H9 (cell line): ENCODE measurements at regions not wholly inside any gene's neighbourhood (a gene's known extent, or its start where the extent isn't known, plus 50 kb on each side); places are given as distances from the start of the nearest gene placed in this dataset.

Experiments
- DNase-seq: peaks from one replicate; pipeline ENCODE4 v3.0.0-alpha.2; 2017
- H2AFZ ChIP-seq: one replicate; pipeline ENCODE4 v1.6.1; 2013; ENCODE audit warnings: mild to moderate bottlenecking, low read length, control low read depth, moderate library complexity
- H2AK5ac ChIP-seq: 2 replicates; pipeline ENCODE4 v1.6.1; 2013; ENCODE audit warnings: low read length, control low read depth, mixed read lengths; ENCODE audit not compliant: insufficient read length
- H2BK120ac ChIP-seq: one replicate; pipeline ENCODE4 v1.6.1; 2013; ENCODE audit warnings: low read depth, mild to moderate bottlenecking, low read length, control low read depth, inconsistent platforms; ENCODE audit not compliant: poor library complexity, severe bottlenecking
- H2BK12ac ChIP-seq: 2 replicates; pipeline ENCODE4 v1.6.1; 2013; ENCODE audit warnings: low read length, control low read depth, mixed read lengths, low read depth; ENCODE audit not compliant: insufficient read length
- H2BK15ac ChIP-seq: 2 replicates; pipeline ENCODE4 v1.6.1; 2013; ENCODE audit warnings: low read depth, low read length, control low read depth
- H2BK20ac ChIP-seq: one replicate; pipeline ENCODE4 v1.6.1; 2013; ENCODE audit warnings: low read depth, mild to moderate bottlenecking, low read length, control low read depth, inconsistent platforms; ENCODE audit not compliant: poor library complexity, severe bottlenecking
- H2BK5ac ChIP-seq: 2 replicates; pipeline ENCODE4 v1.6.1; 2013; ENCODE audit warnings: low read length, control low read depth, mixed read lengths; ENCODE audit not compliant: insufficient read length
- H3K14ac ChIP-seq: 2 replicates; pipeline ENCODE4 v1.6.1; 2013; ENCODE audit warnings: low read length, control low read depth; ENCODE audit not compliant: insufficient read depth
- H3K18ac ChIP-seq: 2 replicates; pipeline ENCODE4 v1.6.1; 2013; ENCODE audit warnings: low read depth, mild to moderate bottlenecking, mixed read lengths, low read length, control low read depth; ENCODE audit not compliant: insufficient read length
- H3K23ac ChIP-seq: 2 replicates; pipeline ENCODE4 v1.6.1; 2013; ENCODE audit warnings: low read length, control low read depth, mixed read lengths, low read depth; ENCODE audit not compliant: insufficient read length
- H3K23me2 ChIP-seq: 2 replicates; pipeline ENCODE4 v1.6.1; 2013; ENCODE audit warnings: low read depth, mild to moderate bottlenecking, mixed read lengths, low read length, control low read depth; ENCODE audit not compliant: insufficient read length, poor library complexity, severe bottlenecking
- H3K27ac ChIP-seq: 2 replicates; pipeline ENCODE4 v1.5.1; 2013; ENCODE audit warnings: low read length, control low read depth, mixed read lengths, low read depth; ENCODE audit not compliant: insufficient read length
- H3K27me3 ChIP-seq: 2 replicates; pipeline ENCODE4 v1.6.1; 2013; ENCODE audit warnings: low read length, control low read depth, inconsistent platforms; ENCODE audit not compliant: insufficient read depth
- H3K4ac ChIP-seq: 2 replicates; pipeline ENCODE4 v1.6.1; 2013; ENCODE audit warnings: low read depth, mild to moderate bottlenecking, control low read depth, inconsistent platforms, low read length, moderate library complexity
- H3K4me1 ChIP-seq: 2 replicates; pipeline ENCODE4 v1.6.1; 2013; ENCODE audit warnings: low read length, control low read depth, inconsistent platforms; ENCODE audit not compliant: insufficient read depth
- H3K4me2 ChIP-seq: 2 replicates; pipeline ENCODE4 v1.6.1; 2013; ENCODE audit warnings: low read length, control low read depth, mixed read lengths; ENCODE audit not compliant: insufficient read length, insufficient read depth
- H3K56ac ChIP-seq: 2 replicates; pipeline ENCODE4 v1.6.1; 2013; ENCODE audit warnings: low read depth, mild to moderate bottlenecking, mixed read lengths, low read length, control low read depth; ENCODE audit not compliant: insufficient read length
- H3K79me1 ChIP-seq: 2 replicates; pipeline ENCODE4 v1.6.1; 2013; ENCODE audit warnings: low read depth, mild to moderate bottlenecking, moderate library complexity, low read length, control low read depth, inconsistent platforms; ENCODE audit not compliant: insufficient read depth, poor library complexity, severe bottlenecking
- H3K79me2 ChIP-seq: 2 replicates; pipeline ENCODE4 v1.6.1; 2013; ENCODE audit warnings: low read length, control low read depth, inconsistent platforms; ENCODE audit not compliant: insufficient read depth
- H3K9ac ChIP-seq: 2 replicates; pipeline ENCODE4 v1.6.1; 2013; ENCODE audit warnings: low read length, control low read depth, mixed read lengths; ENCODE audit not compliant: insufficient read length; ENCODE audit errors: extremely low read depth
- H3K9me3 ChIP-seq: one replicate; pipeline ENCODE4 v1.6.1; 2013; ENCODE audit warnings: low read depth, low read length, inconsistent platforms; ENCODE audit not compliant: control insufficient read depth
- H3T11ph ChIP-seq: one replicate; pipeline ENCODE4 v1.6.1; 2013; ENCODE audit warnings: mild to moderate bottlenecking, low read length, control low read depth, inconsistent platforms
- H4K20me1 ChIP-seq: one replicate; pipeline ENCODE4 v1.6.1; 2013; ENCODE audit not compliant: control insufficient read depth, insufficient read length, insufficient read depth
- H4K5ac ChIP-seq: 2 replicates; pipeline ENCODE4 v1.6.1; 2013; ENCODE audit warnings: low read depth, mild to moderate bottlenecking, mixed read lengths, low read length, control low read depth; ENCODE audit not compliant: insufficient read length
- H4K8ac ChIP-seq: replicated peaks from 2 replicates; pipeline ENCODE4 v1.6.1; 2013; ENCODE audit warnings: low read length, control low read depth, mixed read lengths, low read depth; ENCODE audit not compliant: insufficient read length
- H4K91ac ChIP-seq: 2 replicates; pipeline ENCODE4 v1.6.1; 2013; ENCODE audit warnings: low read depth, mild to moderate bottlenecking, moderate library complexity, mixed read lengths, low read length, control low read depth; ENCODE audit not compliant: insufficient read length
- H3K27ac Mint-ChIP-seq, 3 experiments: 2 replicates in 2 of 3; 3 replicates in 1 of 3; pipeline ENCODE4 v1.8.0; 2020 to 2021; ENCODE audit warnings: mixed read lengths in 3 of 3, mild to moderate bottlenecking in 1 of 3, moderate library complexity in 1 of 3
- H3K27me3 Mint-ChIP-seq: 2 replicates; pipeline ENCODE4 v1.8.0; 2021; ENCODE audit warnings: low read depth, mild to moderate bottlenecking, moderate library complexity, mixed read lengths
- H3K36me3 Mint-ChIP-seq, 3 experiments: 2 replicates in 2 of 3; 3 replicates in 1 of 3; pipeline ENCODE4 v1.8.0; 2020 to 2021; ENCODE audit warnings: low read depth in 3 of 3, mixed read lengths in 3 of 3; ENCODE audit not compliant: insufficient read depth in 1 of 3
- H3K4me1 Mint-ChIP-seq, 2 experiments: 2 replicates each; pipeline ENCODE4 v1.8.0; 2020; ENCODE audit warnings: mixed read lengths in 2 of 2
- H3K4me3 Mint-ChIP-seq, 2 experiments: 2 replicates in 1 of 2; 3 replicates in 1 of 2; pipeline ENCODE4 v1.8.0; 2020 to 2021; ENCODE audit warnings: mild to moderate bottlenecking in 2 of 2, mixed read lengths in 2 of 2, moderate library complexity in 1 of 2
- H3K9me3 Mint-ChIP-seq, 2 experiments: 2 replicates in 1 of 2; 3 replicates in 1 of 2; pipeline ENCODE4 v1.8.0; 2020; ENCODE audit warnings: mild to moderate bottlenecking in 2 of 2, mixed read lengths in 2 of 2, moderate library complexity in 1 of 2
- whole genome bisulfite sequencing: extraction: QIAGEN DNeasy Blood & Tissue Kit; methylation state at CpG from one replicate; pipeline ENCODE4 v1.1.7; 2013; ENCODE audit warnings: missing lambda C conversion rate, low lambda C conversion rate, mixed read lengths; ENCODE audit not compliant: insufficient read length; ENCODE audit errors: extremely low coverage; 5-methylcytosine and 5-hydroxymethylcytosine counted together
- TF ChIP-seq, protein P1 (sequence below): fragments of 200-600 bp; sonication (generic); conservative IDR thresholded peaks from 3 replicates; pipeline ENCODE4 v1.8.0; 2021; ENCODE audit warnings: antibody characterized with exemption, mild to moderate bottlenecking

DNA sequence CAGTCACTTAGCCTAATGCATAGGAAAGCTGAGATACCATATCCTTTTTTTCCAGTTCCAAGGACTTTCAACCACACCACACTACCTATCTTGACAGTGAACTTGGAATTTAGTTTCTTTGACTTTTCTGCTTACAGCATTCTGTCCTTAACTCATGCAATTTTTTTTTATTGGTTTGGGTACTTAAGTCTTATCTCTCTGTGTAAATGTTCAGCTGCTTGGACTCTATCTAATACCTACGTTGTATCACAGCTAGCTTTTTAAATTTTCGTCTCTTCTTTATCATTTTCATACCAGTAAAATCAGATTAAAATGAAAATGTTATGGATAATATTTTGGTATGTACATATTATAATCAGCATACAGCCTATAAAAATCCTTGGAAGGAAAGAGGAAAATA is 106.9 kb upstream of the ADGRF1 start:
- H3K36me3 Mint-ChIP-seq = no peaks in the 10 kb centered on the region
- Histone ChIP-seq H3K56ac (no peak overlapping the region), H3K9ac (no peak overlapping the region), H3K4ac (no peak overlapping the region), H2AFZ (no peak overlapping the region), H3K4me1 (peaks cover 23% of the 10 kb centered on the region), H2BK15ac (no peak overlapping the region), H2BK20ac (no peak overlapping the region), H3K23me2 (no peaks in the 10 kb centered on the region), H4K20me1 (no peaks in the 10 kb centered on the region), H3K4me2 (no peak overlapping the region), H3K79me2 (no peaks in the 10 kb centered on the region), H2BK12ac (no peak overlapping the region), H3K23ac (no peak overlapping the region), H4K5ac (no peak overlapping the region), H2BK120ac (no peak overlapping the region), H3K9me3 (no peaks in the 10 kb centered on the region), H2AK5ac (no peak overlapping the region), H3K27ac (no peak overlapping the region), H2BK5ac (no peak overlapping the region), H3T11ph (no peak overlapping the region), H3K14ac (no peak overlapping the region), H4K91ac (no peak overlapping the region), H4K8ac (no peak overlapping the region), H3K18ac (no peak overlapping the region), H3K27me3 (no peaks in the 10 kb centered on the region), H3K79me1 (no peaks in the 10 kb centered on the region)
- DNase-seq = no peak
- no peaks in the 10 kb centered on the region; a peak in 1 of 5 replicates for H3K9me3 Mint-ChIP-seq
- WGBS = no CpG with 5 or more reads among the region's 2 CpGs
- TF ChIP-seq, protein P1, sequence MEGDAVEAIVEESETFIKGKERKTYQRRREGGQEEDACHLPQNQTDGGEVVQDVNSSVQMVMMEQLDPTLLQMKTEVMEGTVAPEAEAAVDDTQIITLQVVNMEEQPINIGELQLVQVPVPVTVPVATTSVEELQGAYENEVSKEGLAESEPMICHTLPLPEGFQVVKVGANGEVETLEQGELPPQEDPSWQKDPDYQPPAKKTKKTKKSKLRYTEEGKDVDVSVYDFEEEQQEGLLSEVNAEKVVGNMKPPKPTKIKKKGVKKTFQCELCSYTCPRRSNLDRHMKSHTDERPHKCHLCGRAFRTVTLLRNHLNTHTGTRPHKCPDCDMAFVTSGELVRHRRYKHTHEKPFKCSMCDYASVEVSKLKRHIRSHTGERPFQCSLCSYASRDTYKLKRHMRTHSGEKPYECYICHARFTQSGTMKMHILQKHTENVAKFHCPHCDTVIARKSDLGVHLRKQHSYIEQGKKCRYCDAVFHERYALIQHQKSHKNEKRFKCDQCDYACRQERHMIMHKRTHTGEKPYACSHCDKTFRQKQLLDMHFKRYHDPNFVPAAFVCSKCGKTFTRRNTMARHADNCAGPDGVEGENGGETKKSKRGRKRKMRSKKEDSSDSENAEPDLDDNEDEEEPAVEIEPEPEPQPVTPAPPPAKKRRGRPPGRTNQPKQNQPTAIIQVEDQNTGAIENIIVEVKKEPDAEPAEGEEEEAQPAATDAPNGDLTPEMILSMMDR = no peak
- no peak overlapping the region for H3K4me3 Mint-ChIP-seq
- H3K27ac Mint-ChIP-seq = no peak overlapping the region
- H3K4me1 Mint-ChIP-seq = peaks cover 48 to 49% of the 10 kb centered on the region in 2 experiments
- H3K27me3 Mint-ChIP-seq = no peaks in the 10 kb centered on the region
